Natural killer cell treated with Interleukin-12 subunit alpha and Interleukin-12 subunit beta and Interleukin-15 and Interleukin-18, amount 100 ng/mL, for 72 hours (primary cell): ENCODE measurements at regions not wholly inside any gene's neighbourhood (a gene's known extent, or its start where the extent isn't known, plus 50 kb on each side); places are given as distances from the start of the nearest gene placed in this dataset.
"Not testable (repeated sequence)": the region's sequence is repeated elsewhere in the genome, so short reads cannot be mapped to it uniquely, and the experiment has no call there.

Source experiments
- ATAC-seq, 2 donors: fragments of 150-1000 bp; cut with Tn5 transposase in 1 of 2; sonication (Bioruptor Pico), chemical (Tn5 transposase) in 1 of 2; 2 replicates each; pipeline ENCODE4 v1.10.0; 2021
- DNase-seq: peaks from one replicate; pipeline ENCODE4 v3.0.0; 2022; ENCODE audit warnings: low spot score
- H3K27ac Mint-ChIP-seq, 2 donors: 1 replicate in 1 of 2; 2 replicates in 1 of 2; pipeline ENCODE4 v1.8.0; 2022; ENCODE audit warnings: mixed read lengths in 2 of 2, mild to moderate bottlenecking in 1 of 2, moderate library complexity in 1 of 2
- H3K27me3 Mint-ChIP-seq, 2 donors: 1 replicate in 1 of 2; 2 replicates in 1 of 2; pipeline ENCODE4 v1.8.0; 2022; ENCODE audit warnings: mixed read lengths in 2 of 2
- H3K36me3 Mint-ChIP-seq: one replicate; pipeline ENCODE4 v1.8.0; 2022; ENCODE audit warnings: mixed read lengths
- H3K4me1 Mint-ChIP-seq, 2 donors: 1 replicate in 1 of 2; 2 replicates in 1 of 2; pipeline ENCODE4 v1.8.0; 2022; ENCODE audit warnings: low read depth in 2 of 2, mixed read lengths in 2 of 2, mild to moderate bottlenecking in 1 of 2
- H3K4me3 Mint-ChIP-seq: one replicate; pipeline ENCODE4 v1.8.0; 2022; ENCODE audit warnings: mixed read lengths
- H3K9me3 Mint-ChIP-seq: 2 replicates; pipeline ENCODE4 v1.8.0; 2022; ENCODE audit warnings: mixed read lengths

DNA sequence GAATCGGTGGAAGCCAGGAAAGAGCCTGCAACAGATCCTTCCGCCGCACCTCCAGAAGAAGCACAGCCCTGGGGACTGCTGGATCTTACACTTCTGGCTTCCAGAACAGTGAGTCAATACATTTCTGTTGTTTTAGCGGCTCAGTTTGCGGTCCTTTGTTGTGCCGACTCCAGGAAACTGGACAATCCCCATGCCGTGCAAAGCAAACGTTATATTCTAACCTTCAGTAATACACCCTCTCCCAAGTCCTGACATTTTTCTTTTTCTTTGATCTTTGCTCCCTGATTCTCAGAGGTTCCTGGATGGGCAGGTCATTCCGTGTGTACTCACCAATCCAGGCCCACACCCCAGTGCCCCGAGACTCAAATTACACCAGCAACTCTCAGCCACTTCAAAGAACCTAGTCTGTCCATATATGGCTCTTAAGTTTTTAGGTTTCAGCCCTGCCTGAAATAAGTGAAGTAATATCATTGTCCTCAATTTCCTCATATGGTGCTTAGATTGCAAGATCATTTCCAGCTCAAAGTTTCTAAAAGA, 387.1 kb upstream of the SGCG start:
- DNase-seq, result no peak
- H3K27me3 Mint-ChIP-seq, result peaks cover 0 to 2% of the 10 kb centered on the region in 2 donors
- no peaks in the 10 kb centered on the region for H3K36me3 Mint-ChIP-seq
- no peak overlapping the region for H3K27ac Mint-ChIP-seq
- H3K9me3 Mint-ChIP-seq, result no peaks in the 10 kb centered on the region
- H3K4me1 Mint-ChIP-seq, result no peaks in the 10 kb centered on the region
- no peak for ATAC-seq
- H3K4me3 Mint-ChIP-seq, result no peak overlapping the region

DNA sequence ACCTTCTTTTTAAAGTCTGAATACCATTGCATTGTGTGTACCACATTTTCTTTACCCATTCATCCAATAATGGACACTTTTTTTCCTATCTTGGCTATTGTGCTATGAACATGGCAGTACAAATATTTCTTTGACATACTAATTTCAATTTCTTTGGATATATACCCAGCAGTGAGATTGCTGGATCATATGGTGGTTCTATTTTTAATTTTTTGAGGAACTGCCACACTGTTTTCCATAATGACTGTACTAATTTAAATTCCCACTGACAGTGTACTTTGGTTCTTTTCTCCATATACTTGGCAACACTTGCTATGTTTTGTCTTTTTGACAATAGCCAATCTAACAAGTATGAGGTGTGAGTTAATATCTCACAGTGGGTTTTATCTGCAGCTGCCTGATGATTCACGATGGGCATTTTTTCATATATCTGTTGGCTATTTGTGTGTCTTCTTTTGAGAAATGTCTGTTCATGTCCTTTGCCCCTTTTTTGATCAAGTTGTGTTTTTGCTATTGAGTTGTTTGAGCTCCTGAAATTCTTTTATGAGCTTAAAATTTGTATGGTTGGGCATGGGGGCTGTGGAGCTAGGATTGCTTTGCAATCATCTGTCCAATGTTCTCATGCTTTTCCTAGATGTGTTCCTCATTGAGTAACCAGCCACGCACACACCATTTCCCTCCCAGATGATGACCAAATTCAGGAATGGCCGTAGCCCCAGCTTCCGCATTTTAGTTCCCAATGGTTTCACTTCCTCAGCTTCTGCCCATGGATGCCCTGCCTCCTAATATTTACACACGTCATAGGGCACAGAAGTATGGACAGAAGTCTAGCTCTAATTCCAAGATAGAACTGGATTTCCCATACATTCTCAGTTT, 380.0 kb upstream of the SGCG start:
- no peak for DNase-seq
- no peak overlapping the region for H3K4me3 Mint-ChIP-seq
- H3K9me3 Mint-ChIP-seq, result no peaks in the 10 kb centered on the region
- H3K4me1 Mint-ChIP-seq, result no peaks in the 10 kb centered on the region
- ATAC-seq, result no peak
- H3K36me3 Mint-ChIP-seq, result no peaks in the 10 kb centered on the region
- H3K27ac Mint-ChIP-seq, result no peak overlapping the region
- peaks cover 0 to 12% of the 10 kb centered on the region in 2 donors for H3K27me3 Mint-ChIP-seq

DNA sequence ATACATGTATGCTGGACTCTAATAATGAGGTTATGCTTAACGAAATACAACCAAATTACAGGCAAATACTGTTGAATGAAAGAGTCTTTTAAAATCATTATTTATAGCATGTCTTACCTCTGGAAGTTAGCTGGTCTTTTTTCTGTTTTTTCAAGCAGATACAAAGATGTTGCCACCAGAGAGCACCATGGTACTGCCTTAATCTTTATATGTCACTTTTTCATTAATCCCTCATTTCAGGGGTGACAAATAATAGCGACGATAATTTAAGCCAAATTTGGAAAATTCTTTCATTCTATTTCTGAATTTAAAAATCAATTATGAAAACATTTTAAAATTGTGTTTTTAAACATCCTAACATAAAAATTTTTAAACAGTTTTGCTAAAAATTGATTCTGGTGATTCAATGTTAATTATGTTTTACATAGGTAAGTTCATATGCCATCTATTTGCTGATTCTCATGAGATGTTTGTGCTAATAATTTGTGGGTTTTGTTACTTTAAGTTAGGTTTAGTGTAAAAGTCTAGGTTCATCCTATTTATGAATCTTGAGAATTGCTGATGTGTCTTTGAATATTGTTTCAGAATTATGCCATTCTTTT, 379.3 kb upstream of the SGCG start:
- Mint-ChIP-seq H3K9me3 (no peaks in the 10 kb centered on the region), H3K27me3 (peaks cover 0 to 12% of the 10 kb centered on the region in 2 donors), H3K4me1 (no peaks in the 10 kb centered on the region), H3K4me3 (no peak overlapping the region), H3K27ac (no peak overlapping the region), H3K36me3 (no peaks in the 10 kb centered on the region)
- ATAC-seq, result no peak
- DNase-seq, result no peak

DNA sequence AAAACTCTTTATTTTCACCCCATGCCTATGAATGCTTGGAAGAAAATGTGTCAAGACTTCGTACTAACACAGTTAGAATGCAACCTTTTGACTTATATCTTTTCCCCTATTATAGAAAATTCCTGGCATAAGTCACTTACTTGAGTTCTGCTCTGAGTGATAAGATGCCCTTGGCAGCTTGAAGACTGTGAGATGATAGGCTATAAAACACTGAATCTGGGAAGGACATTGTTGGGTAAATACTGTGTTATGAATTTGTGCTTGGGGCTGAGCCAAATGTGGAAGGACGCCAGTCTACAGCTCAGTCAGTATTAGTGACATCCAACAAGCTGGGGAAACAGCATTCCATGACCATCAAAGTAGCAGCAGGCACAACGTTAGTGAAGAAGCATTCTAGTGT, 368.0 kb upstream of the SGCG start:
- no peaks in the 10 kb centered on the region for H3K27me3 Mint-ChIP-seq
- no peak overlapping the region for H3K27ac Mint-ChIP-seq
- H3K4me1 Mint-ChIP-seq, result no peaks in the 10 kb centered on the region
- DNase-seq (no peak), ATAC-seq (no peak)
- no peaks in the 10 kb centered on the region for H3K36me3 Mint-ChIP-seq
- H3K9me3 Mint-ChIP-seq, result no peaks in the 10 kb centered on the region
- H3K4me3 Mint-ChIP-seq, result no peak overlapping the region

DNA sequence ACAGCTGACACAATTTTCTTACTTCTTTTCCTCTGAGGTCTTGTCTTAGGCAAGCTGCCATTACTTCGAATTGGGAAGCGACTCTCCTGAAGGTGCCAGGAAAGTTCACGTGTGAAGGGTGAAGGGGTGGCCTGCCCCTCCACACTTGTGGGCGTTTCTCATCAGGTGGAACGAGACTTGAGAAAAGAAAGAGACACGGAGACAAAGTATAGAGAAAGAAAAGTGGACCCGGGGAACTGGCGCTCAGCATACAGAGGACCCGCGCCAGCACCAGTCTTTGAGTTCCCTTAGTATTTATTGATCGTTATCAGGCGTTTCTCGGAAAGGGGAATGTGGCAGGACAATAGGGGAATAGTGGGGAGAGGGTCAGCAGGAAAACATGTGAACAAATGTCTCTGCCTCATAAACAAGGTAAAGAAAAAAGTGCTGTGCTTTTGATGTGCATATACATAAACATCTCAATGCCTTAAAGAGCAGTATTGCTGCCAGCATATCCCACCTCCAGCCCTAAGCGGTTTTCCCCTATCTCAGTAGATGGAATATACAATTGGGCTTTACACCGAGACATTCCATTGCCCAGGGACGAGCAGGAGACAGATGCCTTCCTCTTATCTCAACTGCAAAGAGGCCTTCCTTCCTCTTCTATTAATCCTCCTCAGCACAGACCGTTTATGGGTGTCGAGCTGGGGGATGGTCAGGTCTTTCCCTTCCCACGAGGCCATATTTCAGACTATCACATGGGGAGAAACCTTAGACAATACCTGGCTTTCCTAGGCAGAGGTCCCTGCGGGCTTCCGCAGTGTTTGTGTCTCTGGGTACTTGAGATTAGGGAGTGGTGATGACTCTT, 367.0 kb upstream of the SGCG start:
- DNase-seq, H3K4me1 Mint-ChIP-seq, H3K27ac Mint-ChIP-seq, H3K4me3 Mint-ChIP-seq, H3K27me3 Mint-ChIP-seq, ATAC-seq, H3K9me3 Mint-ChIP-seq, H3K36me3 Mint-ChIP-seq: not testable (repeated sequence)

DNA sequence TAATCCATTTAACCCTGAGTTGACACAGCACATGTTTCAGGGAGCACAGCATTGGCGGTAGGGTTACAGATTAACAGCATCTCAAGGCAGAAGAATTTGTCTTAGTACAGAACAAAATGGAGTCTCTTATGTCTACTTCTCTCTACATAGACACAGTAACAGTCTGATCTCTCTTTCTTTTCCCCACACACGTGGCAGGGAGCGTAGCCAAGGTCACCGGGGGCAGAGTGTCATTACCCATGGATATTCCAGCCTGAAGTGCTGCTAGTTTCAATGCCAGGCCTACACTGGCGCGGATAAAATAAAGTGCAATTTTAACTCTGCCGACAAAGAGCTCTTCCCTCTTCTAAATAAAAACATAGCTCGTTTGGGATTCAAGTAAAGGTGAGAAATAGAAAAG, 366.3 kb upstream of the SGCG start:
- not testable (repeated sequence) for H3K36me3 Mint-ChIP-seq, H3K27ac Mint-ChIP-seq, H3K9me3 Mint-ChIP-seq, H3K4me1 Mint-ChIP-seq, H3K4me3 Mint-ChIP-seq, DNase-seq, ATAC-seq, H3K27me3 Mint-ChIP-seq

DNA sequence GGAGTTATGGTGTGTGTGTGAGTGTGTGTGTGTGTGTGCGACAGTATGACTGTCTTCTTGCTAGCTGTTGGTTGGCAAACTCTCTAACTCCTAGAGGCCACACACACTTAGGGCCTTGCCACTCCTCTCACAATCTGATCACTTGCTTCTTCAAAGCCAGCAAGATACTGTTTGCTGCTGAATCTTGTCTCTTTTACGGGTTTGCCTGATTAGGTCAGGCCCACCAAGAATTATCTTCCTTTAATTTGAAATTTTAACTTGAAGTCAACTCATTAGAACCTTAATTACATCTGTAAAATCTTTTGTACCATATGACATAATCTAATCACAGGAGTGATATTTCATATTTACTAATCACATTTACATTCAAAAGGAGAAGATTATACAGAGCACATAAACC, 359.2 kb upstream of the SGCG start:
- Mint-ChIP-seq H3K9me3 (peaks cover 9% of the 10 kb centered on the region), H3K36me3 (no peaks in the 10 kb centered on the region), H3K4me3 (no peak overlapping the region)

DNA sequence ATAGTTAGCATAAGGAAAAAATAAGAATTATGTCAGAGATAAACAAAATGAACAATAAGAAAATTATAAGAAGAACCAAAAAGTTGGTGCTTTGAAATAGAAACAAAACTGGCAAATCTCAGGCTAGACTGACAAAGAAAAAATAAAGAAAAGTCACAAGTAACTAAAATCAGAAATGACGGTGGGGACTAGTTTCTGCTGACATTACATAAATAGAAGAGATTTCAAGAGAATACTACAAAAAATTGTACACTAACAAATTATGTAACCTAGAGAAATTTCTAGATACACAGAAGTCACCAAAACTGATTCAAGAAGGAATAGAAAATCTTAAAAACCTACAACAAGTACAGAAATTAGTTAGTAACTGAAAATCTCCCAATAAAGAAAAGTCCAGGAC, 355.6 kb upstream of the SGCG start:
- Mint-ChIP-seq H3K36me3 (no peaks in the 10 kb centered on the region), H3K27me3 (no peaks in the 10 kb centered on the region), H3K4me3 (no peak overlapping the region), H3K27ac (no peak overlapping the region), H3K4me1 (no peaks in the 10 kb centered on the region), H3K9me3 (peaks cover 8% of the 10 kb centered on the region)
- ATAC-seq, result no peak
- no peak for DNase-seq

More for the DNA sequence above, 359.2 kb upstream of the SGCG start:
- Mint-ChIP-seq H3K27ac (no peak overlapping the region), H3K4me1 (no peaks in the 10 kb centered on the region), H3K27me3 (no peaks in the 10 kb centered on the region)
- no peak for ATAC-seq
- DNase-seq, result no peak

DNA sequence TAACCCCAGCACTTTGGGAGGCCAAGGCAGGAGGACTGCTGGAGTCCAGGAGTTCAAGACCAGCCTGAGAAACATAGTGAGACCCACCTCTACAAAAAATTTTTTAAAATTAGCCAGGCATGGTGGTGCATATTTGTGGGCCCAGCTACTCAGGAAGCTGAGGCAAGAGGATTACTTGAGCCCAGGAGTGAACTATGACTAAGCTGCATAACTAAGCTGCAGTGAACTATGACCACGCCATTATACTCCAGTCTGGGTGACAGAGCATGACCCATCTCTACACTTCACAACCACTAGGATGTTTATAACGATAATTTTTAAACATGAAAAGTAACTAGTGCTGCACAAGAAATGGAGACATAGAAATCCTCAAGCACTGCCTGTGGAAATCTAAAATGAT, 352.7 kb upstream of the SGCG start:
- peaks cover 4% of the 10 kb centered on the region for H3K9me3 Mint-ChIP-seq
- no peak for ATAC-seq

DNA sequence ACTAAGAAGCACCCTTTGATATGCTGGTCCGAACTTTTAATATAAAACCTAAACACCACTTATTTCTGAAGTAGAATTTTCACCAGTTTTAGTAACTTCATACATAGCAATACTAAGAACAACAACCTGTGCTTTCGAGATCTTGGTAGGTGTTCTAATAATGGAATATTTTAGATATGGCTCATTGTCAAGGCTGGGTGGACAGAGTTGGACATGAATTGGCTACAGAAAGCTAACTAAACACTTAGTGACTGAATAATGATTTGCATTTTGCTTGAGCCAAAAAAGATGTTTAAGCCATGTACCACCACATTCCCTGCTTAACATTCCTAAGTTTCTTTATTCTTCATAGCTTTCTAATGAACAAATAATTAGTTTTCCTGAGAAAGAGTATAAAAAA, 344.3 kb upstream of the SGCG start:
- Mint-ChIP-seq H3K4me1 (no peaks in the 10 kb centered on the region), H3K36me3 (no peaks in the 10 kb centered on the region), H3K27ac (no peak overlapping the region), H3K4me3 (no peak overlapping the region), H3K9me3 (no peaks in the 10 kb centered on the region), H3K27me3 (peaks cover 0 to 17% of the 10 kb centered on the region in 2 donors)
- DNase-seq, result no peak
- no peak for ATAC-seq

More for the DNA sequence above, 352.7 kb upstream of the SGCG start:
- Mint-ChIP-seq H3K4me3 (no peak overlapping the region), H3K27me3 (no peaks in the 10 kb centered on the region), H3K4me1 (no peaks in the 10 kb centered on the region), H3K36me3 (no peaks in the 10 kb centered on the region), H3K27ac (no peak overlapping the region)
- DNase-seq, result no peak

DNA sequence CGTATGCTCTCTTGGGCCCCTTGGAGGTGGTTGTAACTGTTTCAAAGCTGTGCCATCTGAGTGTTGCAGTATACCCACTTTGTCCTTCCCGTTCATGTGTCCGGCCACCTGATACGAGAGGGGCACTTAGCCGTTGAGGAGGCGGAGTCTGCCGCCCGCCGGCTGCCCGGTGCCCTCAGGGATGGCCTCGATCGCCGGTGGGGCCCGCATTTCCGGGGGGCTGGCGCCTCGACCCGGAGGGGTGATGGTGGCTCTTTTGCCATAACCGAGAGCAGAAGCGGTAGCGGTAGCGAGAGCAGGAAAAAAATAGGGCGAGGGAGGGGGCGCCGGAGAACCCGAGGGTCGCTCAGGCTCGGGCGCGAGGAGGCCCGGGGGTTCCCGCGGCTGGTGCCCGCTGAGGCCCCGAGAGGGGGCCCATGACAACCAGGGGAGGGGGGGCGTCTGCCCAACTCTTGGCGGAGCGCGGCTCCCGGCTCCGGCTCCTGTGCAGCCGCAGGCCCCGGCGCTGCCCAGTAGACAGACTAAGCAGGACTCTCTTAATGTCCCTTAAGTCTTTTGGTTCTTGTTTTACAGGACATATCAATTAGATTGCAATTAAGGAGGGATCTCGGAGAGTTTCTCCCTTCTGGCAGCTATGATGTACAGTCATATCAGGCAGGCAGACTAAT, 342.7 kb upstream of the SGCG start:
- H3K27me3 Mint-ChIP-seq, result peaks cover 0 to 17% of the 10 kb centered on the region in 2 donors
- ATAC-seq (no peak), DNase-seq (no peak)
- H3K4me3 Mint-ChIP-seq, result no peak overlapping the region
- H3K36me3 Mint-ChIP-seq, result no peaks in the 10 kb centered on the region
- no peak overlapping the region for H3K27ac Mint-ChIP-seq
- no peaks in the 10 kb centered on the region for H3K4me1 Mint-ChIP-seq
- H3K9me3 Mint-ChIP-seq, result no peaks in the 10 kb centered on the region

DNA sequence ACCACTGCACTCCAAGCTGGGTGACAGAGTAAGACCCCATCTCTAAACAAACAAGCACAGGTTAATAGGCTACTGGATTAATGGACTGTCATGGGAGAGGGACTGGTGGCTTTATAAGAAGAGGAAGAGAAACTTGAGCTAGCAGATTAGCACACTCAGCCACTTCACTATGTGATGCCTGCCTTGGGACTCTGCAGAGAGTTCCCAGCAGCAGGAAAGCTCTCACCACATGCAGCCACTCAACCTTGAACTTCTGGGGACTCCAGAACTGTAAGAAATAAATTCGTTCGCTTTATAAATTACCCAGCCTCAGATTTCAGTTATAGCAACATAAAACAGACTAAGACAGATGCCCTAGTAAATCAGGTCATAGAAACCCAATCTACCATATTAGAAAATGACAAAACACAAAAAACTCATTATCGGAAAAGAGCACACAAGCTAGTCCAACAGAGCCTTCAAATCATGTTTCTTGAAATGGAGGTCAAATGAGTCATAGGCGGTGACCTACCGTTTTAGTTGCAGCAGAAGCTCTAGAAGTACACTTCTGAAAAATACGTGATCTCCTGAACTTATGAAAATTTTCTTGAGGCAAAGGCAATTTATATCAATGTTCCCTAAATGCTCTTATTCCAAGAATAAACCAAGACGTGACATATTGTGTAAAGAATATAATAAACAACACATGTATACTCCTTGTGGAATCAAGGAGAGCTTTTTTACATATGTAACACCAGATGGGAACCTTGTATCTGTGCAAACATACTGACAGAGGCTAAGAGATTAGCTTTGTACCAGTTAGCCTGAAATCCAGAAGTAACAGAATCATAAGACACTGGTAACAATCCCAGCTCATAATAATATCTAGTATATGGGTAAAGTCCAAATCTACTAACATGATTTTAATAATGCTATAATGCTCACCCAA, 340.9 kb upstream of the SGCG start:
- Mint-ChIP-seq H3K27ac (no peak overlapping the region), H3K9me3 (peaks cover 3% of the 10 kb centered on the region), H3K36me3 (no peaks in the 10 kb centered on the region), H3K27me3 (peaks cover 0 to 17% of the 10 kb centered on the region in 2 donors), H3K4me1 (no peaks in the 10 kb centered on the region), H3K4me3 (no peak overlapping the region)
- DNase-seq (no peak), ATAC-seq (no peak)
